ENCODE measurements at regions not wholly inside any gene's neighbourhood (a gene's known extent, or its start where the extent isn't known, plus 50 kb on each side); places are given as distances from the start of the nearest gene placed in this dataset.

- no peaks in the 10 kb centered on the region for H3K27me3 ChIP-seq
- H3K4me1 ChIP-seq: no peaks in the 10 kb centered on the region
- no peaks in the 10 kb centered on the region for H3K36me3 ChIP-seq
- no peak overlapping the region for H3K4me3 ChIP-seq
- intact Hi-C loops (cut with DNase I): no loop called here
- no peak overlapping the region for H3K27ac ChIP-seq
- 57 to 65% methylated on average over 2 of the region's 2 CpGs for WGBS, 2 donors
- DNase-seq: no peak
- TF ChIP-seq, protein P1, sequence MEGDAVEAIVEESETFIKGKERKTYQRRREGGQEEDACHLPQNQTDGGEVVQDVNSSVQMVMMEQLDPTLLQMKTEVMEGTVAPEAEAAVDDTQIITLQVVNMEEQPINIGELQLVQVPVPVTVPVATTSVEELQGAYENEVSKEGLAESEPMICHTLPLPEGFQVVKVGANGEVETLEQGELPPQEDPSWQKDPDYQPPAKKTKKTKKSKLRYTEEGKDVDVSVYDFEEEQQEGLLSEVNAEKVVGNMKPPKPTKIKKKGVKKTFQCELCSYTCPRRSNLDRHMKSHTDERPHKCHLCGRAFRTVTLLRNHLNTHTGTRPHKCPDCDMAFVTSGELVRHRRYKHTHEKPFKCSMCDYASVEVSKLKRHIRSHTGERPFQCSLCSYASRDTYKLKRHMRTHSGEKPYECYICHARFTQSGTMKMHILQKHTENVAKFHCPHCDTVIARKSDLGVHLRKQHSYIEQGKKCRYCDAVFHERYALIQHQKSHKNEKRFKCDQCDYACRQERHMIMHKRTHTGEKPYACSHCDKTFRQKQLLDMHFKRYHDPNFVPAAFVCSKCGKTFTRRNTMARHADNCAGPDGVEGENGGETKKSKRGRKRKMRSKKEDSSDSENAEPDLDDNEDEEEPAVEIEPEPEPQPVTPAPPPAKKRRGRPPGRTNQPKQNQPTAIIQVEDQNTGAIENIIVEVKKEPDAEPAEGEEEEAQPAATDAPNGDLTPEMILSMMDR (IDR thresholded peaks at IDR 0.05): no peak
- TF ChIP-seq POLR2A (IDR thresholded peaks at IDR 0.05): no peak
- H3K9me3 ChIP-seq: no peaks in the 10 kb centered on the region
These were observed 251.1 kb downstream of the BCAT1 start for GRCh38 chr12:24697769-24698168.

GRCh38 chr12:24697295-24697694, 251.6 kb downstream of the BCAT1 start:
- 67 to 71% methylated on average over 2 of the region's 2 CpGs for WGBS, 2 donors
- TF ChIP-seq, protein P1 (IDR thresholded peaks at IDR 0.05): no peak
- no peak for TF ChIP-seq POLR2A (IDR thresholded peaks at IDR 0.05)
- no peak overlapping the region for H3K4me3 ChIP-seq
- no peaks in the 10 kb centered on the region for H3K9me3 ChIP-seq
- intact Hi-C loops (cut with DNase I): no loop called here
- H3K36me3 ChIP-seq: no peaks in the 10 kb centered on the region
- no peak overlapping the region for H3K27ac ChIP-seq
- no peaks in the 10 kb centered on the region for H3K27me3 ChIP-seq
- no peak for DNase-seq
- H3K4me1 ChIP-seq: no peaks in the 10 kb centered on the region

GRCh38 chr12:24696800-24697199, 252.1 kb downstream of the BCAT1 start:
- no peaks in the 10 kb centered on the region for H3K27me3 ChIP-seq
- H3K27ac ChIP-seq: no peak overlapping the region
- 77 to 81% methylated on average over 6 of the region's 6 CpGs for WGBS, 2 donors
- no peaks in the 10 kb centered on the region for H3K36me3 ChIP-seq
- H3K9me3 ChIP-seq: no peaks in the 10 kb centered on the region
- no peak for TF ChIP-seq POLR2A (IDR thresholded peaks at IDR 0.05)
- TF ChIP-seq, protein P1 (IDR thresholded peaks at IDR 0.05): no peak
- DNase-seq: no peak
- H3K4me1 ChIP-seq: no peaks in the 10 kb centered on the region
- no peak overlapping the region for H3K4me3 ChIP-seq
- intact Hi-C loops (cut with DNase I): no loop called here

DNA sequence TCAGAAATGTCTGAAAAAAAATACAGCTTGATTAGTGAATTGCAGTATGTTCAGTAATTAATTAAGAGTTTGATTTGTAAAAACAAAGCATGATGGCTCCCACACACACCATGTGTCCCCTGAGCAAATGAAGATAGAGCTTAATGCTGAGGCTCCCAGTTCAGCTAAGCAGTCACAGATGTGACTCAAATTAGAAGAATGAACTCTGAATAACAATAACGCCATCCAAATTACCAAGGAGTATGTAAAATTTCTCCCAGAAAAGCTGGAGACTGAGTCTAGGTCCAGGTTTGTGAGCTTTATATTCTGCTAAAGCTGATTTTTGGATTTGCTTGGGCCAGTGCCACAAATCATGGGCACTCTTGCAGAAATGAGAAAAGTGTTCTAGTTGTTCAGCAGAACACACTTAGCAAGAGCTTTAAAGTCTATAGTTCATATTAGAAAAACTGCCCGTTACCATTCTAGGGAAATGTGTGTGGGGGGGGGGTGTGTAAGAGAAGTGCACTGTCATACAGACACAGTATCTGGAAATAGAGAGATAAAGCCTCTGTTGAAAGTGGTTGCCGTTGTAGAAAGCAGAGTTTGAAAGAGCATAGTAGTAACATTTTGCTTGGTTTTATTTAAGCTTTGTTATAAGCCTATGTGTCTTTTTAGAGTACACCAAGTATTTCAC, 253.1 kb downstream of the BCAT1 start:
- Histone ChIP-seq H3K9me3 (no peaks in the 10 kb centered on the region), H3K4me3 (no peak overlapping the region)

DNA sequence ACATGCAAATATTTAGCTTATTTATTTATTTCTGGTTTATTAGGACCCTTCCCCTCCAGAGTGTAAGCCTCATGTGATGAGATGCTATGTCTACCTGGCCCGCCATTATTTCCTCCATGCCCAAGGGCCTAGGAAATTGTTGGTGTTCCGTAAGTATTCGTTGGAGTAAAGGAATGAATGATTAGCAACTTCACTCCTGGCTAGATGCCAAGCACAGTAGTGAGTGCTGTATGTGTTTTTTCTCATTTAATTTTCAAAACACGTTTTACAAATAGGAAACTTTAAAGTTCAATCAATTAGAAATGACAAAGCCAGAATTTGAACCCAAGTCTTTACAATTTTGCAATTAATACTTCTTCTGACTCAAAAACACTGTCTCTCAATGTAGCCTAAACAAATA, 253.8 kb downstream of the BCAT1 start:
- H3K27me3 ChIP-seq: no peaks in the 10 kb centered on the region
- intact Hi-C loops (cut with DNase I): no loop called here
- TF ChIP-seq, protein P1 (IDR thresholded peaks at IDR 0.05): no peak
- no peak for TF ChIP-seq POLR2A (IDR thresholded peaks at IDR 0.05)
- H3K4me1 ChIP-seq: no peaks in the 10 kb centered on the region
- H3K4me3 ChIP-seq: no peak overlapping the region
- H3K36me3 ChIP-seq: no peaks in the 10 kb centered on the region
- H3K27ac ChIP-seq: no peak overlapping the region
- no peaks in the 10 kb centered on the region for H3K9me3 ChIP-seq
- 82 to 88% methylated on average over 4 of the region's 4 CpGs for WGBS, 2 donors
- no peak for DNase-seq

More for the DNA sequence above, 253.1 kb downstream of the BCAT1 start:
- intact Hi-C loops (cut with DNase I): no loop called here
- H3K36me3 ChIP-seq: no peaks in the 10 kb centered on the region
- no peaks in the 10 kb centered on the region for H3K27me3 ChIP-seq
- no peak overlapping the region for H3K27ac ChIP-seq
- no peak for DNase-seq
- 66 to 71% methylated on average over 3 of the region's 3 CpGs for WGBS, 2 donors
- TF ChIP-seq POLR2A (IDR thresholded peaks at IDR 0.05): no peak
- TF ChIP-seq, protein P1 (IDR thresholded peaks at IDR 0.05): no peak
- no peaks in the 10 kb centered on the region for H3K4me1 ChIP-seq
